HCT116 (cell line): ENCODE measurements at regions not wholly inside any gene's neighbourhood (a gene's known extent, or its start where the extent isn't known, plus 50 kb on each side); places are given as distances from the start of the nearest gene placed in this dataset.

Source experiments
- ATAC-seq: fragments of 200-7000 bp; cut with Tn5 transposase; 2 replicates; pipeline ENCODE4 v1.9.1; 2020; ENCODE audit warnings: mild to moderate bottlenecking, moderate library complexity
- BruUV-seq: library from RNA; stranded (reverse); fragments of 400-500 nt; replicated peaks from 2 replicates; lab custom pipeline; 2021; lab: Mats Ljungman, UMichigan
- CTCF ChIA-PET: fragments of 300-600 bp; sonication (Branson Sonifier 250); formaldehyde crosslinking; loops from one replicate; lab custom pipeline; 2021; ENCODE audit warnings: antibody characterized with exemption; lab: Charles Lee
- POLR2A ChIA-PET: fragments of 300-600, 350-600 bp; sonication (Branson Sonifier 250); formaldehyde crosslinking; loops from one replicate; lab custom pipeline; 2021; ENCODE audit warnings: antibody characterized with exemption; lab: Charles Lee
- RAD21 ChIA-PET, 2 experiments: fragments of 300-600 bp; sonication (Branson Sonifier 250); formaldehyde crosslinking; loops; one replicate each; lab custom pipeline; 2023; ENCODE audit warnings: low total read pairs in 2 of 2; ENCODE audit not compliant: uncharacterized antibody in 2 of 2, unreplicated experiment in 2 of 2, low non-redundant PET in 1 of 2; lab: Charles Lee
- DNase-seq: peaks from one replicate; pipeline ENCODE4 v3.0.0-alpha.2; 2010; ENCODE audit warnings: low read depth, low spot score
- H2AFZ ChIP-seq: fragments of 200-600 bp; shearing (Covaris generic), sonication (generic); 2 replicates; pipeline ENCODE4 v1.6.1; 2017; ENCODE audit warnings: low read depth, mixed run types, mixed read lengths, antibody characterized with exemption, low read length; ENCODE audit not compliant: poor library complexity, severe bottlenecking
- H3K27ac ChIP-seq: 2 replicates; pipeline ENCODE4 v1.5.1; 2012; ENCODE audit warnings: low read depth, low read length
- H3K27me3 ChIP-seq: fragments of 200-600 bp; sonication (generic); 2 replicates; pipeline ENCODE4 v1.6.1; 2016; ENCODE audit warnings: mixed run types, low read length, mixed read lengths; ENCODE audit not compliant: insufficient read depth
- H3K36me3 ChIP-seq, 2 experiments: fragments of 200-500 bp in 1 of 2; fragments of 200-600 bp in 1 of 2; sonication (Bioruptor generic) in 1 of 2; sonication (generic) in 1 of 2; 2 replicates each; pipeline versions ENCODE4 v1.5.1 to v1.6.1; 2014 to 2016; ENCODE audit warnings: low read length in 2 of 2, inconsistent platforms in 1 of 2, mixed read lengths in 1 of 2, mixed run types in 1 of 2; ENCODE audit not compliant: insufficient read depth in 2 of 2, control insufficient read depth in 1 of 2
- H3K4me1 ChIP-seq, 2 experiments: fragments of 200-600 bp in 1 of 2; sonication (generic) in 1 of 2; 2 replicates each; pipeline versions ENCODE4 v1.5.1 to v1.6.1; 2012 to 2017; ENCODE audit warnings: low read length in 2 of 2, inconsistent platforms in 1 of 2, mild to moderate bottlenecking in 1 of 2, mixed read lengths in 1 of 2, mixed run types in 1 of 2, moderate library complexity in 1 of 2; ENCODE audit not compliant: insufficient read depth in 2 of 2, control insufficient read depth in 1 of 2
- H3K4me2 ChIP-seq: fragments of 200-600 bp; sonication (generic); 2 replicates; pipeline ENCODE4 v1.6.1; 2017; ENCODE audit warnings: mixed run types, low read length, mixed read lengths
- H3K4me3 ChIP-seq, 2 experiments: fragments of 200-600 bp in 1 of 2; sonication (generic) in 1 of 2; replicated peaks in 1 of 2; 2 replicates each; pipeline ENCODE4 v1.5.1; 2011 to 2016; ENCODE audit warnings: low read length in 2 of 2, control low read depth in 1 of 2, low read depth in 1 of 2, mild to moderate bottlenecking in 1 of 2, mixed read lengths in 1 of 2, mixed run types in 1 of 2
- H3K79me2 ChIP-seq: fragments of 200-600 bp; sonication (generic); 2 replicates; pipeline ENCODE4 v1.6.1; 2017; ENCODE audit warnings: mild to moderate bottlenecking, mixed run types, low read length, moderate library complexity, mixed read lengths; ENCODE audit not compliant: insufficient read depth
- H3K9ac ChIP-seq: fragments of 200-600 bp; sonication (generic); 2 replicates; pipeline ENCODE4 v1.6.1; 2016; ENCODE audit warnings: low read length, mixed read lengths
- H3K9me2 ChIP-seq: fragments of 200-600 bp; sonication (generic), shearing (Covaris generic); 2 replicates; pipeline ENCODE4 v1.6.1; 2017; ENCODE audit warnings: mixed run types, mild to moderate bottlenecking, moderate library complexity; ENCODE audit not compliant: insufficient read depth
- H3K9me3 ChIP-seq, 2 experiments: fragments of 200-500 bp in 1 of 2; fragments of 200-600 bp in 1 of 2; sonication (Bioruptor generic) in 1 of 2; sonication (generic) in 1 of 2; 2 replicates each; pipeline ENCODE4 v1.6.1; 2014 to 2017; ENCODE audit warnings: low read length in 2 of 2, mixed read lengths in 2 of 2, inconsistent platforms in 1 of 2, low read depth in 1 of 2, mild to moderate bottlenecking in 1 of 2, mixed run types in 1 of 2, moderate library complexity in 1 of 2; ENCODE audit not compliant: control insufficient read depth in 1 of 2, insufficient read depth in 1 of 2
- H4K20me1 ChIP-seq: fragments of 200-600 bp; sonication (generic), shearing (Covaris generic); 2 replicates; pipeline ENCODE4 v1.6.1; 2017; ENCODE audit warnings: mixed run types, mild to moderate bottlenecking, moderate library complexity; ENCODE audit not compliant: insufficient read depth
- EGR1 ChIP-seq: IDR thresholded peaks from 2 replicates; pipeline ENCODE4 v1.6.1; 2012; ENCODE audit warnings: low read depth
- EZH2 ChIP-seq: fragments of 200-600 bp; sonication (generic); IDR thresholded peaks from 2 replicates; pipeline ENCODE4 v1.6.1; 2017; ENCODE audit warnings: antibody characterized with exemption, mixed run types
- JUND ChIP-seq: IDR thresholded peaks from 2 replicates; pipeline ENCODE4 v1.6.1; 2012
- POLR2AphosphoS5 ChIP-seq: IDR thresholded peaks from 2 replicates; pipeline ENCODE4 v1.6.1; 2011; ENCODE audit warnings: mild to moderate bottlenecking, low read depth, low read length, moderate library complexity
- ZFX ChIP-seq: fragments of 450-650 bp; IDR thresholded peaks from 2 replicates; pipeline ENCODE4 v1.6.1; 2017
- ZNF274 ChIP-seq: fragments of 200-500 bp; sonication (Bioruptor generic); IDR thresholded peaks from 2 replicates; pipeline ENCODE4 v1.6.1; 2014; ENCODE audit warnings: mild to moderate bottlenecking, low read depth, low read length, inconsistent platforms
- intact Hi-C: fragments of 100-400 bp; cut with micrococcal nuclease; formaldehyde crosslinking; loops from 2 replicates; pipeline ENCODE4 v1.10.0; 2022
- TF ChIP-seq, protein P1 (sequence below): IDR thresholded peaks from 2 replicates; pipeline ENCODE4 v1.6.1; 2012; ENCODE audit warnings: low read depth
- TF ChIP-seq, protein P2 (sequence below), 3 experiments: fragments of 200-600 bp in 1 of 3; sonication (generic) in 1 of 3; IDR thresholded peaks in 2 of 3; conservative IDR thresholded peaks in 1 of 3; 2 replicates each; pipeline ENCODE4 v1.5.1; 2012 to 2017; ENCODE audit warnings: low read depth in 2 of 3, low read length in 2 of 3, antibody characterized with exemption in 1 of 3, borderline replicate concordance in 1 of 3, control low read depth in 1 of 3, mild to moderate bottlenecking in 1 of 3, mixed read lengths in 1 of 3, mixed run types in 1 of 3, moderate library complexity in 1 of 3; ENCODE audit not compliant: insufficient read depth in 1 of 3
- TF ChIP-seq, protein P3 (sequence below): IDR thresholded peaks from 2 replicates; pipeline ENCODE4 v1.6.1; 2012

DNA sequence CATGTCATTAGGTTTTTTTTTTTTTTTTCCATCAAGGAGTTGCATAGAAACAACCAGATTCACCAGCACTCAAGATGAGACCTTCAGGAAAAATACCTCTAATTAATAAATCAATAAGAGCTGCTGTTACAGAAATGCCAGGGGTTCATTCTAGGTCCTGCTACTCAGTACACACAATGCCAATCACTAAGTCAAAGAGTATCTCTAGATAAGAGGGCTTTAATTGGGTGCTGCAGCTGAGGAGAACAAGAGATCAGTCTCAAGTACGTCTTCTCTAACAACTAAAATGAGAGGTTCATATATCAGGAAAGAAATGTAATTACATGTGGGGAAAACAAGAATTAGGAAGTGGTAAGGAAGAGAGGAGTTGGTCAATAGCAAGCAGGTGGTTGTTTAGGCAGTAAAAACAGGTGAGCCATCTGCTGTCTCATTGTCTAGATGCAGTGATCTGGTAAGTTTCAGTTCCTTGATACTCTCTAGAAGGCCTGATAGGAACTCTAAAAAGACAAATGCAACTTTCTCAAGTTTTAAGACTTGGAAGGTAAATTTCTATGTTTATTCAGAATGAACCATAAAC, 272.9 kb upstream of the ZWINT start (continued):
- TF ChIP-seq, protein P1, sequence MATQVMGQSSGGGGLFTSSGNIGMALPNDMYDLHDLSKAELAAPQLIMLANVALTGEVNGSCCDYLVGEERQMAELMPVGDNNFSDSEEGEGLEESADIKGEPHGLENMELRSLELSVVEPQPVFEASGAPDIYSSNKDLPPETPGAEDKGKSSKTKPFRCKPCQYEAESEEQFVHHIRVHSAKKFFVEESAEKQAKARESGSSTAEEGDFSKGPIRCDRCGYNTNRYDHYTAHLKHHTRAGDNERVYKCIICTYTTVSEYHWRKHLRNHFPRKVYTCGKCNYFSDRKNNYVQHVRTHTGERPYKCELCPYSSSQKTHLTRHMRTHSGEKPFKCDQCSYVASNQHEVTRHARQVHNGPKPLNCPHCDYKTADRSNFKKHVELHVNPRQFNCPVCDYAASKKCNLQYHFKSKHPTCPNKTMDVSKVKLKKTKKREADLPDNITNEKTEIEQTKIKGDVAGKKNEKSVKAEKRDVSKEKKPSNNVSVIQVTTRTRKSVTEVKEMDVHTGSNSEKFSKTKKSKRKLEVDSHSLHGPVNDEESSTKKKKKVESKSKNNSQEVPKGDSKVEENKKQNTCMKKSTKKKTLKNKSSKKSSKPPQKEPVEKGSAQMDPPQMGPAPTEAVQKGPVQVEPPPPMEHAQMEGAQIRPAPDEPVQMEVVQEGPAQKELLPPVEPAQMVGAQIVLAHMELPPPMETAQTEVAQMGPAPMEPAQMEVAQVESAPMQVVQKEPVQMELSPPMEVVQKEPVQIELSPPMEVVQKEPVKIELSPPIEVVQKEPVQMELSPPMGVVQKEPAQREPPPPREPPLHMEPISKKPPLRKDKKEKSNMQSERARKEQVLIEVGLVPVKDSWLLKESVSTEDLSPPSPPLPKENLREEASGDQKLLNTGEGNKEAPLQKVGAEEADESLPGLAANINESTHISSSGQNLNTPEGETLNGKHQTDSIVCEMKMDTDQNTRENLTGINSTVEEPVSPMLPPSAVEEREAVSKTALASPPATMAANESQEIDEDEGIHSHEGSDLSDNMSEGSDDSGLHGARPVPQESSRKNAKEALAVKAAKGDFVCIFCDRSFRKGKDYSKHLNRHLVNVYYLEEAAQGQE, result no peak
- TF ChIP-seq JUND, result no peak

DNA sequence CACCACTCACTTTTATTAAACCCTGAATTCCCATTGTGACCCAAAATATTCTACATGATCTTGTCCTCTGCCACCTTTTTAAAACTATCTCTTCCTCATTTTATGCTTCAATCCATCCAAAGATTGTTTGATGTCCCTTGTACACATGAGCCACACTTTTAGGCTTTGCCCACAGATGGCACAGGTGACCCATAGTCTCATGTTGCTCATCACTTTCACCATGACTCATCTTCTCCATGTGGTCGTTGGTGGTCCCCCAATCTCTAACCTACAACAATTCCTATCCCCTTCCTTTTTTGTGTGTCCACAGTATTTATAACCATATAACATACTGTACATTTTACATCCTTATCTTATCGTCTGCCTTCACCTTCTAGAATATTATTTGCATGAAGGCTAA, 271.5 kb upstream of the ZWINT start:
- no peaks in the 10 kb centered on the region for H3K79me2 ChIP-seq
- H3K9me3 ChIP-seq, result peaks cover 4 to 18% of the 10 kb centered on the region in 2 experiments; a peak in 2 of 4 replicates
- no peaks in the 10 kb centered on the region for H3K27me3 ChIP-seq
- no peak overlapping the region for H3K4me3 ChIP-seq
- H3K4me1 ChIP-seq, result no peaks in the 10 kb centered on the region
- BruUV-seq, result no TSS peak
- no peaks in the 10 kb centered on the region for H3K36me3 ChIP-seq
- CTCF ChIA-PET, result no interaction called here
- H3K9me2 ChIP-seq, result no peaks in the 10 kb centered on the region
- POLR2A ChIA-PET, result no interaction called here
- no peak for DNase-seq
- TF ChIP-seq ZNF274 (no peak), POLR2AphosphoS5 (no peak), JUND (no peak), EGR1 (no peak), ZFX (no peak), EZH2 (no peak)
- TF ChIP-seq, protein P2, sequence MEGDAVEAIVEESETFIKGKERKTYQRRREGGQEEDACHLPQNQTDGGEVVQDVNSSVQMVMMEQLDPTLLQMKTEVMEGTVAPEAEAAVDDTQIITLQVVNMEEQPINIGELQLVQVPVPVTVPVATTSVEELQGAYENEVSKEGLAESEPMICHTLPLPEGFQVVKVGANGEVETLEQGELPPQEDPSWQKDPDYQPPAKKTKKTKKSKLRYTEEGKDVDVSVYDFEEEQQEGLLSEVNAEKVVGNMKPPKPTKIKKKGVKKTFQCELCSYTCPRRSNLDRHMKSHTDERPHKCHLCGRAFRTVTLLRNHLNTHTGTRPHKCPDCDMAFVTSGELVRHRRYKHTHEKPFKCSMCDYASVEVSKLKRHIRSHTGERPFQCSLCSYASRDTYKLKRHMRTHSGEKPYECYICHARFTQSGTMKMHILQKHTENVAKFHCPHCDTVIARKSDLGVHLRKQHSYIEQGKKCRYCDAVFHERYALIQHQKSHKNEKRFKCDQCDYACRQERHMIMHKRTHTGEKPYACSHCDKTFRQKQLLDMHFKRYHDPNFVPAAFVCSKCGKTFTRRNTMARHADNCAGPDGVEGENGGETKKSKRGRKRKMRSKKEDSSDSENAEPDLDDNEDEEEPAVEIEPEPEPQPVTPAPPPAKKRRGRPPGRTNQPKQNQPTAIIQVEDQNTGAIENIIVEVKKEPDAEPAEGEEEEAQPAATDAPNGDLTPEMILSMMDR (IDR thresholded peaks at IDR 0.05 in 2 of 3, conservative IDR thresholded peaks at IDR 0.05 in 1 of 3; ENCODE audit: borderline replicate concordance in 1 of 3, insufficient read depth in 1 of 3, low read depth in 2 of 3, low read length in 2 of 3), result no peak
- TF ChIP-seq, protein P3, sequence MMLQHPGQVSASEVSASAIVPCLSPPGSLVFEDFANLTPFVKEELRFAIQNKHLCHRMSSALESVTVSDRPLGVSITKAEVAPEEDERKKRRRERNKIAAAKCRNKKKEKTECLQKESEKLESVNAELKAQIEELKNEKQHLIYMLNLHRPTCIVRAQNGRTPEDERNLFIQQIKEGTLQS, result no peak
- TF ChIP-seq, protein P1, result no peak
- TF ChIP-seq, all 23 proteins: peak for 0
- H3K4me2 ChIP-seq, result no peak overlapping the region
- no peak overlapping the region for H2AFZ ChIP-seq
- H3K9ac ChIP-seq, result no peak overlapping the region
- intact Hi-C loops, result no loop called here
- no peaks in the 10 kb centered on the region for H4K20me1 ChIP-seq
- RAD21 ChIA-PET, result no interaction called here
- no peak overlapping the region for H3K27ac ChIP-seq
- no peak for ATAC-seq
